ENCODE measurements at regions not wholly inside any gene's neighbourhood (a gene's known extent, or its start where the extent isn't known, plus 50 kb on each side); places are given as distances from the start of the nearest gene placed in this dataset.

DNA sequence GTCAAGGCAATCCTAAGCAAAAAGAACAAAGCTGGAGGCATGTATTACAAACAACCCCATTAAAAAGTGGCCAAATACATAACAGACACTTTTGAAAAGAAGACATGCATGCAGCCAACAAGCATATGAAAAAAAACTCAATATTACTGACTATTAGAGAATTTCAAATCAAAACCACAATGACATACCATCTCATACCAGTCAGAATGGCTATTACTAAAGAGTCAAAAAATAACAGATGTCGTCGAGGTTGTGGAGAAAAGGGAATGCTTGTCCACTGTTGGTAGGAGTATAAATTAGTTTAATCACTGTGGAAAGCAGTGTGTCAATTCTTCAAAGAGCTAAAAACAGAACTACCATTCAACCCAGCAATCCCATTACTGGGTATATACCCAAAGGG is 604.6 kb upstream of the GRIA3 start:
- ChIA-PET POLR2A (no interaction called here), CTCF (no interaction called here)
- Histone ChIP-seq H3K4me1 (ENCODE audit: control insufficient read depth, insufficient read depth, low read length) (no peaks in the 10 kb centered on the region), H3K9me3 (ENCODE audit: control insufficient read depth, insufficient read depth, low read depth, low read length) (no peaks in the 10 kb centered on the region; the same call in 1 of the 2 replicates), H3K4me3 (ENCODE audit: low read depth, low read length) (no peak overlapping the region), H3K36me3 (ENCODE audit: control insufficient read depth in 2 of 2, insufficient read depth in 1 of 2, low read length in 2 of 2) (no peaks in the 10 kb centered on the region), H3K27ac (ENCODE audit: extremely low read depth, low read depth, low read length) (no peak overlapping the region)
- no peak for TF ChIP-seq ZNF311 (tag by site-specific recombination; IDR thresholded peaks at IDR 0.05; ENCODE audit: borderline replicate concordance)
- TF ChIP-seq, protein P1, sequence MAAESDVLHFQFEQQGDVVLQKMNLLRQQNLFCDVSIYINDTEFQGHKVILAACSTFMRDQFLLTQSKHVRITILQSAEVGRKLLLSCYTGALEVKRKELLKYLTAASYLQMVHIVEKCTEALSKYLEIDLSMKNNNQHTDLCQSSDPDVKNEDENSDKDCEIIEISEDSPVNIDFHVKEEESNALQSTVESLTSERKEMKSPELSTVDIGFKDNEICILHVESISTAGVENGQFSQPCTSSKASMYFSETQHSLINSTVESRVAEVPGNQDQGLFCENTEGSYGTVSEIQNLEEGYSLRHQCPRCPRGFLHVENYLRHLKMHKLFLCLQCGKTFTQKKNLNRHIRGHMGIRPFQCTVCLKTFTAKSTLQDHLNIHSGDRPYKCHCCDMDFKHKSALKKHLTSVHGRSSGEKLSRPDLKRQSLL (tag by site-specific recombination; IDR thresholded peaks at IDR 0.05) = no peak
- TF ChIP-seq ZNF169 (tag by site-specific recombination; IDR thresholded peaks at IDR 0.05) = no peak
- TF ChIP-seq, protein P2, sequence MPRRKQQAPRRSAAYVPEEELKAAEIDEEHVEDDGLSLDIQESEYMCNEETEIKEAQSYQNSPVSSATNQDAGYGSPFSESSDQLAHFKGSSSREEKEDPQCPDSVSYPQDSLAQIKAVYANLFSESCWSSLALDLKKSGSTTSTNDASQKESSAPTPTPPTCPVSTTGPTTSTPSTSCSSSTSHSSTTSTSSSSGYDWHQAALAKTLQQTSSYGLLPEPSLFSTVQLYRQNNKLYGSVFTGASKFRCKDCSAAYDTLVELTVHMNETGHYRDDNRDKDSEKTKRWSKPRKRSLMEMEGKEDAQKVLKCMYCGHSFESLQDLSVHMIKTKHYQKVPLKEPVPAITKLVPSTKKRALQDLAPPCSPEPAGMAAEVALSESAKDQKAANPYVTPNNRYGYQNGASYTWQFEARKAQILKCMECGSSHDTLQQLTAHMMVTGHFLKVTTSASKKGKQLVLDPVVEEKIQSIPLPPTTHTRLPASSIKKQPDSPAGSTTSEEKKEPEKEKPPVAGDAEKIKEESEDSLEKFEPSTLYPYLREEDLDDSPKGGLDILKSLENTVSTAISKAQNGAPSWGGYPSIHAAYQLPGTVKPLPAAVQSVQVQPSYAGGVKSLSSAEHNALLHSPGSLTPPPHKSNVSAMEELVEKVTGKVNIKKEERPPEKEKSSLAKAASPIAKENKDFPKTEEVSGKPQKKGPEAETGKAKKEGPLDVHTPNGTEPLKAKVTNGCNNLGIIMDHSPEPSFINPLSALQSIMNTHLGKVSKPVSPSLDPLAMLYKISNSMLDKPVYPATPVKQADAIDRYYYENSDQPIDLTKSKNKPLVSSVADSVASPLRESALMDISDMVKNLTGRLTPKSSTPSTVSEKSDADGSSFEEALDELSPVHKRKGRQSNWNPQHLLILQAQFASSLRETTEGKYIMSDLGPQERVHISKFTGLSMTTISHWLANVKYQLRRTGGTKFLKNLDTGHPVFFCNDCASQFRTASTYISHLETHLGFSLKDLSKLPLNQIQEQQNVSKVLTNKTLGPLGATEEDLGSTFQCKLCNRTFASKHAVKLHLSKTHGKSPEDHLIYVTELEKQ (tag by site-specific recombination; IDR thresholded peaks at IDR 0.05; ENCODE audit: borderline replicate concordance) = no peak
- no peak for TF ChIP-seq PRDM4 (tag by site-specific recombination; IDR thresholded peaks at IDR 0.05)
- TF ChIP-seq ZNF426 (tag by site-specific recombination; IDR thresholded peaks at IDR 0.05) = no peak
- no peak for TF ChIP-seq ZNF248 (tag by site-specific recombination; IDR thresholded peaks at IDR 0.05)
- TF ChIP-seq ZNF146 (tag by site-specific recombination; IDR thresholded peaks at IDR 0.05) = no peak
- no peak for TF ChIP-seq ZBTB48 (tag by site-specific recombination; IDR thresholded peaks at IDR 0.05)
- TF ChIP-seq ZNF660 (tag by site-specific recombination; IDR thresholded peaks at IDR 0.05) = no peak
- TF ChIP-seq ZNF837 (tag by site-specific recombination; IDR thresholded peaks at IDR 0.05) = no peak
- TF ChIP-seq ZSCAN18 (tag by site-specific recombination; IDR thresholded peaks at IDR 0.05) = no peak
- TF ChIP-seq ZNF473 (tag by site-specific recombination; IDR thresholded peaks at IDR 0.05) = no peak
- no peak for TF ChIP-seq ZNF585B (tag by site-specific recombination; IDR thresholded peaks at IDR 0.05)
- TF ChIP-seq, protein P3, sequence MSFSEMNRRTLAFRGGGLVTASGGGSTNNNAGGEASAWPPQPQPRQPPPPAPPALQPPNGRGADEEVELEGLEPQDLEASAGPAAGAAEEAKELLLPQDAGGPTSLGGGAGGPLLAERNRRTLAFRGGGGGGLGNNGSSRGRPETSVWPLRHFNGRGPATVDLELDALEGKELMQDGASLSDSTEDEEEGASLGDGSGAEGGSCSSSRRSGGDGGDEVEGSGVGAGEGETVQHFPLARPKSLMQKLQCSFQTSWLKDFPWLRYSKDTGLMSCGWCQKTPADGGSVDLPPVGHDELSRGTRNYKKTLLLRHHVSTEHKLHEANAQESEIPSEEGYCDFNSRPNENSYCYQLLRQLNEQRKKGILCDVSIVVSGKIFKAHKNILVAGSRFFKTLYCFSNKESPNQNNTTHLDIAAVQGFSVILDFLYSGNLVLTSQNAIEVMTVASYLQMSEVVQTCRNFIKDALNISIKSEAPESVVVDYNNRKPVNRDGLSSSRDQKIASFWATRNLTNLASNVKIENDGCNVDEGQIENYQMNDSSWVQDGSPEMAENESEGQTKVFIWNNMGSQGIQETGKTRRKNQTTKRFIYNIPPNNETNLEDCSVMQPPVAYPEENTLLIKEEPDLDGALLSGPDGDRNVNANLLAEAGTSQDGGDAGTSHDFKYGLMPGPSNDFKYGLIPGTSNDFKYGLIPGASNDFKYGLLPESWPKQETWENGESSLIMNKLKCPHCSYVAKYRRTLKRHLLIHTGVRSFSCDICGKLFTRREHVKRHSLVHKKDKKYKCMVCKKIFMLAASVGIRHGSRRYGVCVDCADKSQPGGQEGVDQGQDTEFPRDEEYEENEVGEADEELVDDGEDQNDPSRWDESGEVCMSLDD (tag by site-specific recombination; IDR thresholded peaks at IDR 0.05) = no peak
- no peak for TF ChIP-seq ZNF2 (tag by site-specific recombination; IDR thresholded peaks at IDR 0.05)
- no peak for TF ChIP-seq GLI4 (tag by site-specific recombination; IDR thresholded peaks at IDR 0.05)
- no peak for TF ChIP-seq ZNF76 (tag by site-specific recombination; IDR thresholded peaks at IDR 0.05; ENCODE audit: borderline replicate concordance, low read depth)
